Trophoblast cell (in vitro differentiated cells and primary cell): ENCODE measurements at regions not wholly inside any gene's neighbourhood (a gene's known extent, or its start where the extent isn't known, plus 50 kb on each side); places are given as distances from the start of the nearest gene placed in this dataset.

Source experiments
- DNase-seq, 2 donors: peaks; one replicate each; pipeline ENCODE4 v3.0.0-alpha.2; 2016
- H2AFZ ChIP-seq: 2 replicates; pipeline ENCODE4 v1.6.1; 2013; ENCODE audit warnings: low read length, moderate library complexity, mild to moderate bottlenecking; ENCODE audit not compliant: insufficient read depth, poor library complexity
- H2AK5ac ChIP-seq: 2 replicates; pipeline ENCODE4 v1.6.1; 2013; ENCODE audit warnings: mild to moderate bottlenecking, low read length
- H2BK120ac ChIP-seq: 2 replicates; pipeline ENCODE4 v1.6.1; 2013; ENCODE audit warnings: low read length, mild to moderate bottlenecking, moderate library complexity; ENCODE audit not compliant: insufficient read depth, poor library complexity
- H2BK12ac ChIP-seq: 2 replicates; pipeline ENCODE4 v1.6.1; 2013; ENCODE audit warnings: mild to moderate bottlenecking, low read length, moderate library complexity
- H2BK5ac ChIP-seq: 2 replicates; pipeline ENCODE4 v1.6.1; 2013; ENCODE audit warnings: low read length, low read depth, moderate library complexity, mild to moderate bottlenecking; ENCODE audit not compliant: poor library complexity
- H3K14ac ChIP-seq: 2 replicates; pipeline ENCODE4 v1.6.1; 2013; ENCODE audit warnings: mild to moderate bottlenecking, low read length
- H3K18ac ChIP-seq: 2 replicates; pipeline ENCODE4 v1.6.1; 2013; ENCODE audit warnings: mild to moderate bottlenecking, low read length
- H3K23ac ChIP-seq: 2 replicates; pipeline ENCODE4 v1.6.1; 2013; ENCODE audit warnings: low read length
- H3K27ac ChIP-seq: 2 replicates; pipeline ENCODE4 v1.5.1; 2013; ENCODE audit warnings: low read depth, mild to moderate bottlenecking, inconsistent platforms, low read length, moderate library complexity
- H3K27me3 ChIP-seq: 2 replicates; pipeline ENCODE4 v1.6.1; 2013; ENCODE audit warnings: inconsistent platforms, mild to moderate bottlenecking, low read length, moderate library complexity; ENCODE audit not compliant: insufficient read depth
- H3K36me3 ChIP-seq, 2 experiments: 1 replicate in 1 of 2; 2 replicates in 1 of 2; pipeline ENCODE4 v1.6.1; 2013; ENCODE audit warnings: low read length in 2 of 2, mild to moderate bottlenecking in 2 of 2, moderate library complexity in 1 of 2; ENCODE audit not compliant: insufficient read depth in 2 of 2, control insufficient read depth in 1 of 2
- H3K4ac ChIP-seq: 2 replicates; pipeline ENCODE4 v1.6.1; 2013; ENCODE audit warnings: low read depth, mild to moderate bottlenecking, low read length, moderate library complexity
- H3K4me1 ChIP-seq, 2 experiments: 1 replicate in 1 of 2; 2 replicates in 1 of 2; pipeline ENCODE4 v1.6.1; 2013; ENCODE audit warnings: low read length in 2 of 2, mild to moderate bottlenecking in 2 of 2, moderate library complexity in 1 of 2; ENCODE audit not compliant: insufficient read depth in 2 of 2, control insufficient read depth in 1 of 2
- H3K4me2 ChIP-seq: 2 replicates; pipeline ENCODE4 v1.6.1; 2013; ENCODE audit warnings: inconsistent platforms, mild to moderate bottlenecking, low read length, moderate library complexity
- H3K4me3 ChIP-seq: 2 replicates; pipeline ENCODE4 v1.5.1; 2013; ENCODE audit warnings: mild to moderate bottlenecking, low read depth, low read length, inconsistent platforms
- H3K79me1 ChIP-seq: one replicate; pipeline ENCODE4 v1.6.1; 2013; ENCODE audit warnings: low read length
- H3K79me2 ChIP-seq: 2 replicates; pipeline ENCODE4 v1.6.1; 2013; ENCODE audit warnings: low read length, mild to moderate bottlenecking; ENCODE audit not compliant: control insufficient read depth, insufficient read depth, poor library complexity
- H3K9ac ChIP-seq: 2 replicates; pipeline ENCODE4 v1.6.1; 2013; ENCODE audit warnings: mild to moderate bottlenecking, low read length
- H3K9me3 ChIP-seq: 2 replicates; pipeline ENCODE4 v1.6.1; 2013; ENCODE audit warnings: low read depth, mild to moderate bottlenecking, control low read depth, inconsistent platforms, low read length; ENCODE audit not compliant: insufficient read depth
- H4K12ac ChIP-seq: 2 replicates; pipeline ENCODE4 v1.6.1; 2013; ENCODE audit warnings: low read depth, mild to moderate bottlenecking, low read length, moderate library complexity
- H4K8ac ChIP-seq: 2 replicates; pipeline ENCODE4 v1.6.1; 2013; ENCODE audit warnings: low read depth, mild to moderate bottlenecking, low read length, moderate library complexity
- H4K91ac ChIP-seq: one replicate; pipeline ENCODE4 v1.6.1; 2013; ENCODE audit warnings: low read depth, mild to moderate bottlenecking, low read length, moderate library complexity
- WGBS: extraction: QIAGEN DNeasy Blood & Tissue Kit; methylation state at CpG from one replicate; pipeline ENCODE4 v1.1.7; 2013; ENCODE audit warnings: missing lambda C conversion rate; ENCODE audit not compliant: insufficient read length, insufficient coverage; ENCODE audit errors: extremely low coverage; 5-methylcytosine and 5-hydroxymethylcytosine counted together

GRCh38 chr13:57326532-57326931 is 159.5 kb downstream of the PRR20E start:
- DNase-seq, result no peak
- Histone ChIP-seq H3K79me2 (no peaks in the 10 kb centered on the region), H3K27ac (no peak overlapping the region), H3K4me2 (no peak overlapping the region), H3K18ac (no peak overlapping the region), H2BK120ac (no peak overlapping the region), H3K14ac (no peak overlapping the region), H3K27me3 (no peaks in the 10 kb centered on the region), H2AK5ac (no peak overlapping the region), H2AFZ (no peak overlapping the region), H3K9me3 (no peaks in the 10 kb centered on the region), H4K12ac (no peak overlapping the region), H2BK5ac (no peak overlapping the region), H3K36me3 (no peaks in the 10 kb centered on the region), H3K4ac (no peak overlapping the region), H4K8ac (no peak overlapping the region), H3K79me1 (no peaks in the 10 kb centered on the region), H3K23ac (no peak overlapping the region), H4K91ac (no peak overlapping the region), H3K9ac (no peak overlapping the region), H2BK12ac (no peak overlapping the region), H3K4me3 (no peak overlapping the region), H3K4me1 (no peaks in the 10 kb centered on the region)
- WGBS, result no CpG with 5 or more reads among the region's 1 CpG

- Histone ChIP-seq H3K18ac (no peak overlapping the region), H3K79me1 (no peaks in the 10 kb centered on the region), H3K27me3 (no peaks in the 10 kb centered on the region), H2BK5ac (no peak overlapping the region), H3K79me2 (no peaks in the 10 kb centered on the region), H3K27ac (no peak overlapping the region), H3K9me3 (no peaks in the 10 kb centered on the region), H2AK5ac (no peak overlapping the region), H4K12ac (no peak overlapping the region), H2AFZ (no peak overlapping the region), H3K4ac (no peak overlapping the region), H2BK120ac (no peak overlapping the region), H3K23ac (no peak overlapping the region), H3K4me1 (peaks cover 4 to 7% of the 10 kb centered on the region in 2 experiments), H3K4me3 (no peak overlapping the region), H3K14ac (no peak overlapping the region), H3K9ac (no peak overlapping the region), H3K4me2 (no peak overlapping the region), H4K91ac (no peak overlapping the region), H4K8ac (no peak overlapping the region), H3K36me3 (no peaks in the 10 kb centered on the region), H2BK12ac (no peak overlapping the region)
- no peak for DNase-seq
- WGBS, result no CpG with 5 or more reads among the region's 2 CpGs
Measured at GRCh38 chr13:57340878-57341277, 173.9 kb downstream of the PRR20E start.

GRCh38 chr13:57345526-57345925 is 178.5 kb downstream of the PRR20E start:
- Histone ChIP-seq H3K27me3 (no peaks in the 10 kb centered on the region), H3K4me2 (no peak overlapping the region), H2BK5ac (no peak overlapping the region), H3K4me1 (peaks cover 0 to 8% of the 10 kb centered on the region in 2 experiments), H3K27ac (no peak overlapping the region), H3K79me2 (no peaks in the 10 kb centered on the region), H3K36me3 (no peaks in the 10 kb centered on the region), H2AK5ac (no peak overlapping the region), H3K4me3 (no peak overlapping the region), H2BK120ac (no peak overlapping the region), H3K79me1 (peaks cover 5% of the 10 kb centered on the region), H3K14ac (no peak overlapping the region), H3K9me3 (no peaks in the 10 kb centered on the region), H4K91ac (no peak overlapping the region), H4K12ac (no peak overlapping the region), H3K4ac (no peak overlapping the region), H3K9ac (no peak overlapping the region), H4K8ac (no peak overlapping the region), H3K18ac (no peak overlapping the region), H3K23ac (no peak overlapping the region), H2BK12ac (no peak overlapping the region), H2AFZ (no peak overlapping the region)
- DNase-seq, result peak; percentile 27 to 54
- no CpG with 5 or more reads among the region's 1 CpG for WGBS

GRCh38 chr13:57346786-57347185 is 179.8 kb downstream of the PRR20E start:
- Histone ChIP-seq H3K18ac (no peak overlapping the region), H3K36me3 (no peaks in the 10 kb centered on the region), H3K27ac (no peak overlapping the region), H3K14ac (no peak overlapping the region), H3K79me2 (no peaks in the 10 kb centered on the region), H3K9ac (no peak overlapping the region), H2AK5ac (no peak overlapping the region), H2AFZ (no peak overlapping the region), H3K27me3 (no peaks in the 10 kb centered on the region), H4K12ac (no peak overlapping the region), H2BK12ac (peak overlapping the region; percentile 42), H2BK5ac (no peak overlapping the region), H3K23ac (no peak overlapping the region), H3K79me1 (peaks cover 5% of the 10 kb centered on the region), H4K91ac (no peak overlapping the region), H4K8ac (no peak overlapping the region), H3K4ac (no peak overlapping the region), H2BK120ac (no peak overlapping the region), H3K4me2 (no peak overlapping the region), H3K4me1 (peaks cover 0 to 8% of the 10 kb centered on the region in 2 experiments), H3K4me3 (no peak overlapping the region), H3K9me3 (no peaks in the 10 kb centered on the region)
- WGBS, result no CpG with 5 or more reads among the region's 2 CpGs
- DNase-seq, result no peak
